HG03432 (cell line): ENCODE measurements at regions not wholly inside any gene's neighbourhood (a gene's known extent, or its start where the extent isn't known, plus 50 kb on each side); places are given as distances from the start of the nearest gene placed in this dataset.

Experiments
- ATAC-seq: cut with Tn5 transposase; IDR thresholded peaks from one replicate; pipeline ENCODE4 v1.9.1; 2021; ENCODE audit warnings: mild to moderate bottlenecking, moderate library complexity; ENCODE audit not compliant: unreplicated experiment

DNA sequence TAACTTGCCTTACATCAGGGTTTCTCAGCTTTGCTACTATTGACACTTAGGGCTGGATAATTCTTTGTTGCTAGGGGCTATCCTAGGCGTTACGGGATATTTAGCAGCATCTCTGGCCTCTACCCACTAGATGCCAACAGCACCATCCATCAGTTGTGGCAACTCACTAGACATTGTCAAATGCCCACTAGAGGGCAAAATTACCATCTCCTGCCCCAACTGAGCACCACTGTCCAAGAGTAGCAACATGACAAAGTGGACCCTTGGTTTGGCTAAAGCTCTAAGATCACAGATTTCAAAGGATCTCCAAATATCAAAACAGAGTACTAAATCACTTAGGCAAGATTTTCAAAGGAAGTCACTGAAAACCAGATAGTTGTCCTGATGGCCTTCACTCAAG, 251.7 kb upstream of the TBX3 start:
- no peak for ATAC-seq

DNA sequence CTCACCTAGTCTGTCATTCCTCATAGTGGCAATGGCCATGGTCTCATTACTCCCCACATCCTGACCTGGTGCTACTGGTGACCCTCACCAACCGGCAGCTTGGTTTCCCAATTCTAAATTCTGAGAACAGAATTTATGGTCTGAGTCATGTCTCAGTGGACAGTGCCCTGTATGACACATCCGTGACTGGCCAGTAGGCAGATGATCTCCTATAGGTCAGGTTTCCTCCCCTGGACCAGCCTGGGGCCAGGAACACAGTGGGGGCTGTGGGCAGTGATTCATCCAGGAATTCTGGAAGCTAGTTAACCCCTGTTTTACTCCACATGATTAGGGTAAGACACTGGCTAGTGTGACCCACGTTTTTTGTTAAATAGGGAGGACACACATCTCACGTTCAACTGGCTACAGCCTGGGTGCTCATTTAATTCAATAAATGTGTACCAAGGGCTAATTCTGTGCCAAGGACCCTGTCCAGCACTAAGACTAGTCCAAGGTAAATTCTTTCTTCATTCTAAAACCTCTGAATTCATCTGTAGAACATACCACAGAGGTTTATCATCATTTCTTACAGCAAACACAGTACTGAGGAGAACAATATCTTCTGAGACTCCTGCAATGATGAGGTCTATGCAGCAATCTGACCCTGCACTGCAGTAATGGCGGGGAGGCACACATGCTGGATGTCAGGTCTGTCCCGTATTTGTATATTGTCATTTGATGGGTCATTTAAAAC, 249.6 kb upstream of the TBX3 start:
- ATAC-seq: no peak

- no peak for ATAC-seq
Observed at GRCh38 chr12:114932806-114933205, 248.8 kb upstream of the TBX3 start.

DNA sequence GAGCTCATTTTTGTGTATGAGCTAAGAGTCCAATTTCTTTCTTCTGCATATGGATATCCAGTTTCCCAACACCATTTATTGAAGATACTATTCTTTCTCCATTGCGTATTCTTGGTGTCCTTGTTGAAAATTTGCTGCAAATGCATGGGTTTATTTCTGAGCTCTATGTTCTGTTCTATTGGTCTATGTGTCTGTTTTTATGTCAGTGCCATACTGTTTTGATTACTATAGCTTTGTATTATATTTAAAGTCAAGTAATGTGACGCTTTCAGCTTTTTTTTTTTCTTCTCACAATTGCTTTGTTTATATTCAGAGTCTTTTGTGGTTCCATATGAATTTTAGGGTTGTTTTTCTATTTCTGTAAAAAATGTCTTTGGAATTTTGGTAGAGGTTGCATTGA, 247.1 kb upstream of the TBX3 start:
- ATAC-seq: no peak

- no peak for ATAC-seq
Observed at GRCh38 chr12:114926341-114926740, 242.4 kb upstream of the TBX3 start.

DNA sequence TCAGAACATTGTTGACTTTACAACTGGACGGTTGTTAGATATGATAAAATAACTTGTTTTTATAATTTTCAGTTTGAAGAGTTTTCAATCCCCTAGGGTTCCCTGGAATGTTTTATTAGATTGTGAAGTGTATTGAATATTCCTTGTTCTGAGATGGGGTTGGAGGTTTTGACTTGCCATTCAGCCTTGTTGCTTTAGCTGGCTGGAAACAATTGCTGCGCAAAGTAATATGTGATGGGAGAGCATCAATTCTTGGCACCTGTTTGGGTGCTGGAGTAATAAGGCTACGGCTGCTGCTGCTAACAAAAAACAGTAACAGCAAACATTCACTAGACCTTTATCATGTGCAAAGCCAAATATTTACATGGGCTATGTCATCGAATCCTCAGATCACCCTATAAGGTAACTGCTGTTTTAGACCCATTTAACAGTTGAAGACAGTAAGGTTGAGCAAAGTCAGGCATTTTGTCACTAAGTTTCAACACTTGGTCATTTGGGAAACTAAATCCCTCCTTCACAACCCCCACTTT, 241.0 kb upstream of the TBX3 start:
- ATAC-seq: no peak

- ATAC-seq: no peak
Observed at GRCh38 chr12:114921781-114922180, 237.8 kb upstream of the TBX3 start.

GRCh38 chr12:114920771-114921554, 237.0 kb upstream of the TBX3 start:
- no peak for ATAC-seq

DNA sequence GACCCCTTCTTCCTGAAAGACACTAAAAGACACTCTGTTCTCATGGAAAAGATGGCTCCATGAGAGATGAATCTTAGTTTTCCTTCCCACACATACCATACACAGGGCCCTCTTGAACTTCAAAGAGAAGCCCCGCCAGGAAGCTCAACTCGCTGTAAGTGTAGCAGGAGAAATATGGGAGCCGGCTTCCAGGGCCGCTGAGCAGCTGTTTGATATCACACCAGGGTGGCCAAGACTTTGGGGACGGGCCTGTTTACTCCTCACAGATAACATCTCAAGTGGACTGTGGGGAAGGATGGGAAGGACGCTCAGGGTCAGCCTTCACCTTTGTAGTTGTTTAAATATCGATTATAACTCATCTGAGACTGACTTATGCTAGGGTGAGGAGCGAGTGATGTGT, 235.5 kb upstream of the TBX3 start:
- ATAC-seq: no peak

GRCh38 chr12:114918535-114919233, 234.7 kb upstream of the TBX3 start:
- ATAC-seq: no peak

GRCh38 chr12:114917953-114918352, 234.0 kb upstream of the TBX3 start:
- no peak for ATAC-seq

DNA sequence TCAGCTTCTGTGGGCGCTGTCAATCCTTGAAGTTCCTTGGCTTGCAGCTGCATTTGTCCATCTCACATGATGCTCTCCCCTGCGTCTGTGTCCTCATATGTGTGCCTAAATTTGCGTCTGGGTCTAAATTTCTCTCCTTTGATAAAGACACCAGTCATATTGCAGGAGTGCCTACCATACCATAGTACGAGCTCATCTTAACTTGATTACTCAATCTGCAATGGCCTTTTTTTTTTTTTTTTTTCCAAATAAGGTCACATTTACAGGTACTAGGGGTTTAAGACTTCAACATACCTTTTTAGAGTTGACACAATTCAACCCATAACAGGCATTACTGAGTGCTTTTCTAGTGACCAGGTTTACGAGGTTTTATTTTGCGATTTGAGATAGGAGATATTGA, 233.3 kb upstream of the TBX3 start:
- no peak for ATAC-seq

DNA sequence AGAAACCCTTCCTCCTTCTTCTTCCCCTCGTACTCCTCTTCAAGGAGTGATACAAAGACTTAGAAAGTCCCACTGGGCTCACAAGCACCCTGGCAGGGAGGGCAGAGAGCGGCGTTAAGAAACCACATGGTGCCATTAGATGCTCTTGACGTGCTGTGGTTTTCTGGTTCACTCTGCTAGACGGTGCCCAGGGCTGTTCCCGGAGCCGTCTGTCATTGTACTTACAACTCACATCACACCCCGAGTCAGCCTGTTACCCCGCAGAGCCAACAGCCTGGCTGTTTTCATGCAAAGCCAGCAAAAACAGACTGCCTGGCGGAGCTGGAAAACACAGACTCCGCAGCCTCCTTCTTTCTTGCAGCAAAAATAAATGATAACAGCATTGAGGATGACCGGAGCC, 232.6 kb upstream of the TBX3 start:
- no peak for ATAC-seq

GRCh38 chr12:114916124-114916523, 232.1 kb upstream of the TBX3 start:
- no peak for ATAC-seq

- ATAC-seq: no peak
Observed at GRCh38 chr12:114913871-114914801, 230.2 kb upstream of the TBX3 start.

DNA sequence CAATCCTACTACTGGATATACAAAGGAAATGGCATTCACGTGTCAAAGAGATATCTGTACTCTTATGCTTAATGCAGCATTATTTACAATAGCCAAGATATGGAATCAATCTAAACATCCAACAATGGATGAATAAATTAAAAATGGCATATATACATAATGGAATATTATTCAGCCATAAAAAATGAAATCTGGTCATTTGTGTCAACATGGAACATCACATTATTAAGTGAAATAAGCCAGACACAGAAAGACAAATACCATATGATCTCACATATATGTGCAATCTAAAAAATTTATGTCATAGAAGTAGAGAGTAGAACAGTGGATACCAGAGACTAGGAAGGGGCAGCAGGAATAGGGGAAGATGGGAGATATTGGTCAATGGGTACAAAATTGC, 228.8 kb upstream of the TBX3 start:
- no peak for ATAC-seq

DNA sequence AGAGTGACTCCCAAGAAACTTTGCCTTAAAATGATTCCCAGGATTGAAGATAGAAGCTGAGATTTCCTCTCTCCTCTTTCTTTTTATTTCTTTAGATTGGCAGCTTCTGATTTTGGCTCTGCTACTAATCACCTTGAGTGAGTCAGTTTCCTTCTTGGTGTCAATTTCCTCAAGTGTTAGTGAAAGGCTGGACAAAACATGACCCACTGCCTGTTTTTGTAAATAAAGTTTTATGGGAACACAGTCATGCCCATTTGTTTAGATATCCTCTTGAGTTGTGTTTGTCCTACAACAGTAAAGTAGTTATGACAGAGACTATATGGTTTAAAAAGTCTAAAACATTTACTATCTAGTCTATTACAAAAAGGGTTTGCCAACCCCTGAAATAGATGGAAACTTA, 227.2 kb upstream of the TBX3 start:
- ATAC-seq: no peak

DNA sequence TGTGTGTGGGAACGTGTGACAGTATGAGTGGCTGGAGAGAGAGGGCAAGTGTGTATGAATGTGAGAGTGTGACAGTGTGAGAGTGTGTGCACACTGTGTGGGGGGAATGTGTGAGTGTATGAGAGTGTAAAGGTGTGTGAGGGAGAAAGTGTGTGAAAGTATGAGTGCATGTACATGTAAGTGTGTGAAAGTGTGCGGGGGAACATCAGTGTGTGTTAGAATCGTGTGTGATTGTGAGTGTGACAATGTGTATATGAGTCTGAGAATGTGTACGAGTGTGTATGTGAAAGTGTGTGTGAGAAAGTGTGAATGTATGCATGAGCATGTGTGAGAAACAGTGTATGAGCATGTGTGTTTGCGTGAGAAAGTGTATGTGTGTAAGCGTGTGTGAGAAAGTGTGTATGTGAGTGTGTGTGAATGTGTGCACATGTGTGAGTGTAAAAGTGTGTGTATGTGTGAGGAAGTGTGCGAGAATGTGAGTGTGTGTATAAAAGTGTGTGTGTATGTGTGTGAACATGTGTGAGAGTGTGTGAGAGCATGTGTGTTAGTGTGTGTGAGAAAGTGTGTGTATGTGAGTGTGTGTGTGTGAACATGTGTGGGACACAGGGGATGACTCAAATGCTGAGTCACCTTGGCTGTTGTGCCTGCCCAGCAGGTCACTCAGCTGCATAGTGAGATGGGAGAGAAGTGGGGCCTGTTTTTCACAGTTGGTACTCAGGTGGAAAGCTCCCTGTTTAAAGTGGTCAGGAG, 220.5 kb upstream of the TBX3 start:
- ATAC-seq: no peak

DNA sequence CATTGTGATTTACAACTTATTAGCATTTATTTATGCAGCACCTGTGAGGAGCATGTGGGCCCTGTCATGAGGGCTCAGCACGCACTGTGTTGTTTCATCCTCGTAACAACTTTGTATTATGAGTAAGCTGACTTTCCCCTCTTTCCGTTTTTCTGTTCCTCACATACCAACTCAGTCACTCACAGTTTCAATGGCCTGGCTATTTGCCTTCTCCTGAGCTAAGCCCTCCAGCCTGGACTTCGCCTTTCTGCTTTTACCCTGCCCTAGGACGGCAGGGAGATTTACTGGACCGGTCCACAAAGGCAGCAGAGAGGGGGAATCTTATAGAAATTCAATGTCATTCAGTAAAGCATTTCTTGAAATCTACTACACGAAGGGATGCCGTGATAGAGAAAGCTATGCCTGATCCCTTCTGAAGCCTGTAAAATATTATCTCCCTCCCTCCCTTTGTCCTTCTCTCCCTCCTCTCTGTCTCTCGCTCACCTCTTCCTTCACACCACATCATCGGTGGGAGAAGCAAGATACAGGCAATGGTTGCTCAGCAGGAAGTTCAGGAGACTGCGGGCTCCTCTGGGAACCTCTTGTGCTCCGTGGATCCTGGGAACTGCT, 219.2 kb upstream of the TBX3 start:
- ATAC-seq: no peak
